ENCODE measurements at regions not wholly inside any gene's neighbourhood (a gene's known extent, or its start where the extent isn't known, plus 50 kb on each side); places are given as distances from the start of the nearest gene placed in this dataset.

- no peak overlapping the region for H3K4me3 ChIP-seq
- H3K27me3 ChIP-seq (ENCODE audit: low read depth): peaks cover 12% of the 10 kb centered on the region
- H3K27ac ChIP-seq (replicated peaks): no peak overlapping the region
- no peak for DNase-seq
- intact Hi-C loops (cut with micrococcal nuclease): no loop called here
- TF ChIP-seq CTCF (IDR thresholded peaks at IDR 0.05; ENCODE audit: borderline replicate concordance): no peak
- H3K9me3 ChIP-seq (replicated peaks): peaks cover 15% of the 10 kb centered on the region
- no peaks in the 10 kb centered on the region for H3K4me1 ChIP-seq
- H3K36me3 ChIP-seq: no peaks in the 10 kb centered on the region
These were observed 244.3 kb upstream of the CHD6 start for GRCh38 chr20:41862476-41862875.

GRCh38 chr20:41861772-41862422 lies 243.7 kb upstream of the CHD6 start:
- intact Hi-C loops (cut with micrococcal nuclease): no loop called here
- peaks cover 9% of the 10 kb centered on the region for H3K9me3 ChIP-seq (replicated peaks)
- TF ChIP-seq CTCF (IDR thresholded peaks at IDR 0.05; ENCODE audit: borderline replicate concordance): no peak
- DNase-seq: no peak
- no peaks in the 10 kb centered on the region for H3K4me1 ChIP-seq
- H3K36me3 ChIP-seq: no peaks in the 10 kb centered on the region
- H3K27ac ChIP-seq (replicated peaks): no peak overlapping the region
- peaks cover 12% of the 10 kb centered on the region for H3K27me3 ChIP-seq (ENCODE audit: low read depth)
- H3K4me3 ChIP-seq: no peak overlapping the region

- TF ChIP-seq CTCF (IDR thresholded peaks at IDR 0.05; ENCODE audit: borderline replicate concordance): no peak
- no peak for DNase-seq
- Histone ChIP-seq H3K36me3 (no peaks in the 10 kb centered on the region), H3K4me1 (no peaks in the 10 kb centered on the region), H3K9me3 (replicated peaks) (peaks cover 16% of the 10 kb centered on the region), H3K27ac (replicated peaks) (no peak overlapping the region), H3K27me3 (ENCODE audit: low read depth) (peaks cover 41% of the 10 kb centered on the region), H3K4me3 (no peak overlapping the region)
- intact Hi-C loops (cut with micrococcal nuclease): no loop called here
These were observed 236.6 kb upstream of the CHD6 start for GRCh38 chr20:41854765-41855164.

GRCh38 chr20:41853806-41854205 lies 235.6 kb upstream of the CHD6 start:
- no peak for TF ChIP-seq CTCF (IDR thresholded peaks at IDR 0.05; ENCODE audit: borderline replicate concordance)
- intact Hi-C loops (cut with micrococcal nuclease): no loop called here
- no peak for DNase-seq

GRCh38 chr20:41848180-41848579 lies 230.0 kb upstream of the CHD6 start:
- Histone ChIP-seq H3K4me1 (no peaks in the 10 kb centered on the region), H3K27ac (replicated peaks) (no peak overlapping the region), H3K9me3 (replicated peaks) (no peaks in the 10 kb centered on the region), H3K4me3 (no peak overlapping the region), H3K36me3 (no peaks in the 10 kb centered on the region), H3K27me3 (ENCODE audit: low read depth) (peaks cover 17% of the 10 kb centered on the region)
- intact Hi-C loops (cut with micrococcal nuclease): no loop called here
- DNase-seq: no peak
- no peak for TF ChIP-seq CTCF (IDR thresholded peaks at IDR 0.05; ENCODE audit: borderline replicate concordance)

More at GRCh38 chr20:41853806-41854205, 235.6 kb upstream of the CHD6 start:
- no peaks in the 10 kb centered on the region for H3K36me3 ChIP-seq
- H3K27me3 ChIP-seq (ENCODE audit: low read depth): peaks cover 41% of the 10 kb centered on the region
- no peak overlapping the region for H3K27ac ChIP-seq (replicated peaks)
- H3K4me1 ChIP-seq: no peaks in the 10 kb centered on the region
- peaks cover 16% of the 10 kb centered on the region for H3K9me3 ChIP-seq (replicated peaks)
- no peak overlapping the region for H3K4me3 ChIP-seq
